ENCODE measurements at regions not wholly inside any gene's neighbourhood (a gene's known extent, or its start where the extent isn't known, plus 50 kb on each side); places are given as distances from the start of the nearest gene placed in this dataset.

DNA sequence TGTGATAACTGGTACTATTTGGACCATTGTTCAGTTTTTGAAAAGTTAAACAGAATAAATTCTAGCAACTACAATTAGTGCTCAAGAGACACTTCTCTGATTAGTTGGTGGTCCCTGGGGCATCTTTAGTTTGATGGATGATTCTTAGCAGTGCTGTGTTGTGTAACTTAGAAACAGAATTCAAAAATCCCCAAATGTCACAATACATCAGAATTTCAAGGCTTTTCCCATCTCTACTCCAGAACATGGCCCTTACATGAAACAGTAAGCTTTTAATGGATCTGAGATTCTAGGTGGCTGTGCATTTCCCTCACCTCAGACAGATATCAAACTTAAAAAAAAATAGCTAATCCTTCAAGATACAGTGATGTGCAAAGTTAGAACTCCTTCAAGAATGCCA is 104.4 kb upstream of the CXCL13 start:
- no peak overlapping the region for H3K4me3 ChIP-seq (replicated peaks in 1 of 3; ENCODE audit: insufficient read depth in 1 of 3, low read depth in 1 of 3, low read length in 3 of 3)
- intact Hi-C loops (cut with micrococcal nuclease) (no loop called here), dilution Hi-C loops (cut with MboI; ENCODE audit: extremely low pct_ligation_motif_present, low sequenced_read_pairs) (no loop called here)
- DNase-seq (ENCODE audit: low read depth, low spot score), result no peak
- POLR2A ChIA-PET, result no interaction called here
- CTCF ChIA-PET, result no interaction called here
- FAIRE-seq, result no peak
- no peak overlapping the region for H3K27ac ChIP-seq (ENCODE audit: insufficient read depth, low read depth, low read length)
- no peak overlapping the region for H2AFZ ChIP-seq (ENCODE audit: low read depth, low read length)
- H3K27me3 ChIP-seq (ENCODE audit: control insufficient read depth in 2 of 2, insufficient read depth in 2 of 2, low read length in 2 of 2), result no peaks in the 10 kb centered on the region
- TF ChIP-seq EZH2 (IDR thresholded peaks at IDR 0.05; ENCODE audit: borderline replicate concordance, low read depth, low read length, severe bottlenecking) (no peak), POLR2AphosphoS5 (IDR thresholded peaks at IDR 0.05; ENCODE audit: insufficient read depth, low read depth, low read length) (no peak), FOS (IDR thresholded peaks at IDR 0.05; ENCODE audit: borderline replicate concordance, insufficient read depth, low read length) (no peak), JUN (IDR thresholded peaks at IDR 0.05; ENCODE audit: borderline replicate concordance, insufficient read depth, insufficient read length, low read depth) (no peak), GATA2 (IDR thresholded peaks at IDR 0.05; ENCODE audit: insufficient read depth, insufficient read length, low read depth, low read length) (no peak)
- TF ChIP-seq, protein P1, sequence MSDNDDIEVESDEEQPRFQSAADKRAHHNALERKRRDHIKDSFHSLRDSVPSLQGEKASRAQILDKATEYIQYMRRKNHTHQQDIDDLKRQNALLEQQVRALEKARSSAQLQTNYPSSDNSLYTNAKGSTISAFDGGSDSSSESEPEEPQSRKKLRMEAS (IDR thresholded peaks at IDR 0.05; ENCODE audit: insufficient read depth, insufficient read length), result no peak
- H4K20me1 ChIP-seq (replicated peaks; ENCODE audit: control insufficient read depth, extremely low read depth, insufficient read depth, low read length), result no peaks in the 10 kb centered on the region
- no peaks in the 10 kb centered on the region for H3K36me3 ChIP-seq (ENCODE audit: control insufficient read depth in 2 of 2, extremely low read depth in 1 of 2, insufficient read depth in 2 of 2, low read length in 2 of 2)
- no peaks in the 10 kb centered on the region for H3K79me2 ChIP-seq (ENCODE audit: control insufficient read depth, insufficient read depth, low read length)
- no TSS peak for BruUV-seq (replicated peaks)
- H3K9me3 ChIP-seq (replicated peaks; ENCODE audit: control insufficient read depth, insufficient read depth, low read length), result no peaks in the 10 kb centered on the region
- H3K4me2 ChIP-seq (ENCODE audit: insufficient read depth, low read length), result no peak overlapping the region
- H3K9ac ChIP-seq (replicated peaks; ENCODE audit: extremely low read depth, insufficient read depth, low read length), result no peak overlapping the region
- H3K4me1 ChIP-seq (ENCODE audit: control insufficient read depth, extremely low read depth, insufficient read depth, low read length), result no peaks in the 10 kb centered on the region
- no peaks in the 10 kb centered on the region for H3K9me1 ChIP-seq (replicated peaks; ENCODE audit: control insufficient read depth, extremely low read depth, insufficient read depth, low read length)

GRCh38 chr4:77501851-77502250 is 103.8 kb upstream of the CXCL13 start:
- Histone ChIP-seq H3K9me1 (replicated peaks; ENCODE audit: control insufficient read depth, extremely low read depth, insufficient read depth, low read length) (no peaks in the 10 kb centered on the region), H3K27me3 (ENCODE audit: control insufficient read depth in 2 of 2, insufficient read depth in 2 of 2, low read length in 2 of 2) (no peaks in the 10 kb centered on the region), H3K4me3 (replicated peaks in 1 of 3; ENCODE audit: insufficient read depth in 1 of 3, low read depth in 1 of 3, low read length in 3 of 3) (no peak overlapping the region), H2AFZ (ENCODE audit: low read depth, low read length) (no peak overlapping the region), H3K4me1 (ENCODE audit: control insufficient read depth, extremely low read depth, insufficient read depth, low read length) (no peaks in the 10 kb centered on the region), H3K4me2 (ENCODE audit: insufficient read depth, low read length) (no peak overlapping the region), H3K27ac (ENCODE audit: insufficient read depth, low read depth, low read length) (no peak overlapping the region), H3K9ac (replicated peaks; ENCODE audit: extremely low read depth, insufficient read depth, low read length) (no peak overlapping the region), H3K79me2 (ENCODE audit: control insufficient read depth, insufficient read depth, low read length) (no peaks in the 10 kb centered on the region), H4K20me1 (replicated peaks; ENCODE audit: control insufficient read depth, extremely low read depth, insufficient read depth, low read length) (no peaks in the 10 kb centered on the region), H3K9me3 (replicated peaks; ENCODE audit: control insufficient read depth, insufficient read depth, low read length) (no peaks in the 10 kb centered on the region), H3K36me3 (ENCODE audit: control insufficient read depth in 2 of 2, extremely low read depth in 1 of 2, insufficient read depth in 2 of 2, low read length in 2 of 2) (no peaks in the 10 kb centered on the region)
- intact Hi-C loops (cut with micrococcal nuclease), result no loop called here
- POLR2A ChIA-PET, result no interaction called here
- dilution Hi-C loops (cut with MboI; ENCODE audit: extremely low pct_ligation_motif_present, low sequenced_read_pairs), result no loop called here
- TF ChIP-seq MYC (IDR thresholded peaks at IDR 0.05; ENCODE audit: low read depth, low read length) (no peak), GATA2 (IDR thresholded peaks at IDR 0.05; ENCODE audit: insufficient read depth, insufficient read length, low read depth, low read length) (no peak), EZH2 (IDR thresholded peaks at IDR 0.05; ENCODE audit: borderline replicate concordance, low read depth, low read length, severe bottlenecking) (no peak), POLR2AphosphoS5 (IDR thresholded peaks at IDR 0.05; ENCODE audit: insufficient read depth, low read depth, low read length) (no peak), POLR2A (IDR thresholded peaks at IDR 0.05; ENCODE audit: low read depth, low read length) (no peak), JUN (IDR thresholded peaks at IDR 0.05; ENCODE audit: borderline replicate concordance, insufficient read depth, insufficient read length, low read depth) (no peak), FOS (IDR thresholded peaks at IDR 0.05; ENCODE audit: borderline replicate concordance, insufficient read depth, low read length) (no peak)
- TF ChIP-seq, protein P1 (IDR thresholded peaks at IDR 0.05; ENCODE audit: insufficient read depth, insufficient read length), result no peak
- TF ChIP-seq, protein P2, sequence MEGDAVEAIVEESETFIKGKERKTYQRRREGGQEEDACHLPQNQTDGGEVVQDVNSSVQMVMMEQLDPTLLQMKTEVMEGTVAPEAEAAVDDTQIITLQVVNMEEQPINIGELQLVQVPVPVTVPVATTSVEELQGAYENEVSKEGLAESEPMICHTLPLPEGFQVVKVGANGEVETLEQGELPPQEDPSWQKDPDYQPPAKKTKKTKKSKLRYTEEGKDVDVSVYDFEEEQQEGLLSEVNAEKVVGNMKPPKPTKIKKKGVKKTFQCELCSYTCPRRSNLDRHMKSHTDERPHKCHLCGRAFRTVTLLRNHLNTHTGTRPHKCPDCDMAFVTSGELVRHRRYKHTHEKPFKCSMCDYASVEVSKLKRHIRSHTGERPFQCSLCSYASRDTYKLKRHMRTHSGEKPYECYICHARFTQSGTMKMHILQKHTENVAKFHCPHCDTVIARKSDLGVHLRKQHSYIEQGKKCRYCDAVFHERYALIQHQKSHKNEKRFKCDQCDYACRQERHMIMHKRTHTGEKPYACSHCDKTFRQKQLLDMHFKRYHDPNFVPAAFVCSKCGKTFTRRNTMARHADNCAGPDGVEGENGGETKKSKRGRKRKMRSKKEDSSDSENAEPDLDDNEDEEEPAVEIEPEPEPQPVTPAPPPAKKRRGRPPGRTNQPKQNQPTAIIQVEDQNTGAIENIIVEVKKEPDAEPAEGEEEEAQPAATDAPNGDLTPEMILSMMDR (IDR thresholded peaks at IDR 0.05; ENCODE audit: extremely low read depth in 1 of 2, insufficient read depth in 1 of 2, low read depth in 1 of 2, low read length in 2 of 2), result no peak
- BruUV-seq (replicated peaks), result no TSS peak
- FAIRE-seq (no peak), DNase-seq (ENCODE audit: low read depth, low spot score) (no peak)
- CTCF ChIA-PET, result no interaction called here

All from endothelial cell of umbilical vein (primary cell).